ENCODE measurements at regions not wholly inside any gene's neighbourhood (a gene's known extent, or its start where the extent isn't known, plus 50 kb on each side); places are given as distances from the start of the nearest gene placed in this dataset.

- Histone ChIP-seq H3K9me3 (ENCODE audit: low read length) (no peaks in the 10 kb centered on the region), H3K4me2 (ENCODE audit: low read length) (no peak overlapping the region), H4K20me1 (ENCODE audit: insufficient read depth) (no peaks in the 10 kb centered on the region), H3K79me2 (replicated peaks; ENCODE audit: insufficient read depth, low read length) (no peaks in the 10 kb centered on the region), H3K27ac (ENCODE audit: low read length) (no peak overlapping the region), H3K9me2 (ENCODE audit: insufficient read depth, low read length) (no peaks in the 10 kb centered on the region), H3K36me3 (ENCODE audit: insufficient read depth, low read length) (no peaks in the 10 kb centered on the region), H3F3A (ENCODE audit: insufficient read depth, low read length, poor library complexity, severe bottlenecking) (no peaks in the 10 kb centered on the region), H3K27me3 (ENCODE audit: insufficient read depth, low read depth, low read length) (no peaks in the 10 kb centered on the region), H3K4me3 (ENCODE audit: low read length) (no peak overlapping the region), H3K9ac (ENCODE audit: low read length) (no peak overlapping the region), H2AFZ (ENCODE audit: low read depth, low read length) (no peak overlapping the region)
- TF ChIP-seq, protein P1, sequence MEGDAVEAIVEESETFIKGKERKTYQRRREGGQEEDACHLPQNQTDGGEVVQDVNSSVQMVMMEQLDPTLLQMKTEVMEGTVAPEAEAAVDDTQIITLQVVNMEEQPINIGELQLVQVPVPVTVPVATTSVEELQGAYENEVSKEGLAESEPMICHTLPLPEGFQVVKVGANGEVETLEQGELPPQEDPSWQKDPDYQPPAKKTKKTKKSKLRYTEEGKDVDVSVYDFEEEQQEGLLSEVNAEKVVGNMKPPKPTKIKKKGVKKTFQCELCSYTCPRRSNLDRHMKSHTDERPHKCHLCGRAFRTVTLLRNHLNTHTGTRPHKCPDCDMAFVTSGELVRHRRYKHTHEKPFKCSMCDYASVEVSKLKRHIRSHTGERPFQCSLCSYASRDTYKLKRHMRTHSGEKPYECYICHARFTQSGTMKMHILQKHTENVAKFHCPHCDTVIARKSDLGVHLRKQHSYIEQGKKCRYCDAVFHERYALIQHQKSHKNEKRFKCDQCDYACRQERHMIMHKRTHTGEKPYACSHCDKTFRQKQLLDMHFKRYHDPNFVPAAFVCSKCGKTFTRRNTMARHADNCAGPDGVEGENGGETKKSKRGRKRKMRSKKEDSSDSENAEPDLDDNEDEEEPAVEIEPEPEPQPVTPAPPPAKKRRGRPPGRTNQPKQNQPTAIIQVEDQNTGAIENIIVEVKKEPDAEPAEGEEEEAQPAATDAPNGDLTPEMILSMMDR (IDR thresholded peaks at IDR 0.05; ENCODE audit: poor library complexity, severe bottlenecking) = no peak
- TF ChIP-seq EP300 (conservative IDR thresholded peaks at IDR 0.05; ENCODE audit: poor library complexity, severe bottlenecking) (no peak), EZH2 (IDR thresholded peaks at IDR 0.05; ENCODE audit: borderline replicate concordance, insufficient read depth, low read length, poor library complexity, severe bottlenecking) (no peak), TAF1 (IDR thresholded peaks at IDR 0.05; ENCODE audit: low read depth) (no peak), SMC3 (conservative IDR thresholded peaks at IDR 0.05; ENCODE audit: poor library complexity) (no peak), POLR2AphosphoS5 (IDR thresholded peaks at IDR 0.05) (no peak), MXI1 (conservative IDR thresholded peaks at IDR 0.05; ENCODE audit: poor library complexity, severe bottlenecking) (no peak), RAD21 (conservative IDR thresholded peaks at IDR 0.05) (no peak)
- TF ChIP-seq, protein P2, sequence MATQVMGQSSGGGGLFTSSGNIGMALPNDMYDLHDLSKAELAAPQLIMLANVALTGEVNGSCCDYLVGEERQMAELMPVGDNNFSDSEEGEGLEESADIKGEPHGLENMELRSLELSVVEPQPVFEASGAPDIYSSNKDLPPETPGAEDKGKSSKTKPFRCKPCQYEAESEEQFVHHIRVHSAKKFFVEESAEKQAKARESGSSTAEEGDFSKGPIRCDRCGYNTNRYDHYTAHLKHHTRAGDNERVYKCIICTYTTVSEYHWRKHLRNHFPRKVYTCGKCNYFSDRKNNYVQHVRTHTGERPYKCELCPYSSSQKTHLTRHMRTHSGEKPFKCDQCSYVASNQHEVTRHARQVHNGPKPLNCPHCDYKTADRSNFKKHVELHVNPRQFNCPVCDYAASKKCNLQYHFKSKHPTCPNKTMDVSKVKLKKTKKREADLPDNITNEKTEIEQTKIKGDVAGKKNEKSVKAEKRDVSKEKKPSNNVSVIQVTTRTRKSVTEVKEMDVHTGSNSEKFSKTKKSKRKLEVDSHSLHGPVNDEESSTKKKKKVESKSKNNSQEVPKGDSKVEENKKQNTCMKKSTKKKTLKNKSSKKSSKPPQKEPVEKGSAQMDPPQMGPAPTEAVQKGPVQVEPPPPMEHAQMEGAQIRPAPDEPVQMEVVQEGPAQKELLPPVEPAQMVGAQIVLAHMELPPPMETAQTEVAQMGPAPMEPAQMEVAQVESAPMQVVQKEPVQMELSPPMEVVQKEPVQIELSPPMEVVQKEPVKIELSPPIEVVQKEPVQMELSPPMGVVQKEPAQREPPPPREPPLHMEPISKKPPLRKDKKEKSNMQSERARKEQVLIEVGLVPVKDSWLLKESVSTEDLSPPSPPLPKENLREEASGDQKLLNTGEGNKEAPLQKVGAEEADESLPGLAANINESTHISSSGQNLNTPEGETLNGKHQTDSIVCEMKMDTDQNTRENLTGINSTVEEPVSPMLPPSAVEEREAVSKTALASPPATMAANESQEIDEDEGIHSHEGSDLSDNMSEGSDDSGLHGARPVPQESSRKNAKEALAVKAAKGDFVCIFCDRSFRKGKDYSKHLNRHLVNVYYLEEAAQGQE (IDR thresholded peaks at IDR 0.05; ENCODE audit: borderline replicate concordance) = no peak
These were observed 115.2 kb upstream of the VPREB1 start for GRCh38 chr22:22129387-22129786.

GRCh38 chr22:22128440-22128839 lies 116.1 kb upstream of the VPREB1 start:
- H3K27me3 ChIP-seq (ENCODE audit: insufficient read depth, low read depth, low read length) = no peaks in the 10 kb centered on the region

More at GRCh38 chr22:22128440-22128839, 116.1 kb upstream of the VPREB1 start:
- H3K9ac ChIP-seq (ENCODE audit: low read length) = no peak overlapping the region
- no peak overlapping the region for H2AFZ ChIP-seq (ENCODE audit: low read depth, low read length)
- H3K9me3 ChIP-seq (ENCODE audit: low read length) = no peaks in the 10 kb centered on the region
- TF ChIP-seq TAF1 (IDR thresholded peaks at IDR 0.05; ENCODE audit: low read depth) (no peak), EZH2 (IDR thresholded peaks at IDR 0.05; ENCODE audit: borderline replicate concordance, insufficient read depth, low read length, poor library complexity, severe bottlenecking) (no peak), RAD21 (conservative IDR thresholded peaks at IDR 0.05) (no peak), SMC3 (conservative IDR thresholded peaks at IDR 0.05; ENCODE audit: poor library complexity) (no peak), POLR2AphosphoS5 (IDR thresholded peaks at IDR 0.05) (no peak)
- TF ChIP-seq, protein P2 (IDR thresholded peaks at IDR 0.05; ENCODE audit: borderline replicate concordance) = no peak
- TF ChIP-seq, protein P1 (IDR thresholded peaks at IDR 0.05; ENCODE audit: poor library complexity, severe bottlenecking) = no peak
- no peak overlapping the region for H3K4me2 ChIP-seq (ENCODE audit: low read length)
- no peak overlapping the region for H3K4me3 ChIP-seq (ENCODE audit: low read length)
- H3K79me2 ChIP-seq (replicated peaks; ENCODE audit: insufficient read depth, low read length) = no peaks in the 10 kb centered on the region
- no peaks in the 10 kb centered on the region for H4K20me1 ChIP-seq (ENCODE audit: insufficient read depth)
- H3K9me2 ChIP-seq (ENCODE audit: insufficient read depth, low read length) = no peaks in the 10 kb centered on the region
- H3F3A ChIP-seq (ENCODE audit: insufficient read depth, low read length, poor library complexity, severe bottlenecking) = no peaks in the 10 kb centered on the region
- no peaks in the 10 kb centered on the region for H3K36me3 ChIP-seq (ENCODE audit: insufficient read depth, low read length)
- no peak overlapping the region for H3K27ac ChIP-seq (ENCODE audit: low read length)
